GM23248 (cell line): ENCODE measurements at regions not wholly inside any gene's neighbourhood (a gene's known extent, or its start where the extent isn't known, plus 50 kb on each side); places are given as distances from the start of the nearest gene placed in this dataset.

Experiments
- DNase-seq: peaks from one replicate; pipeline ENCODE4 v3.0.0-alpha.2; 2015
- H2AFZ ChIP-seq: fragments of 200-600 bp; sonication (generic); 2 replicates; pipeline ENCODE4 v1.6.1; 2016; ENCODE audit warnings: antibody characterized with exemption
- H3F3A ChIP-seq: fragments of 200-600 bp; sonication (generic); 2 replicates; pipeline ENCODE4 v1.6.1; 2016; ENCODE audit warnings: mild to moderate bottlenecking, antibody characterized with exemption, mixed run types; ENCODE audit not compliant: insufficient read depth
- H3K27ac ChIP-seq: fragments of 200-600 bp; sonication (generic); 2 replicates; pipeline ENCODE4 v1.5.1; 2016; ENCODE audit warnings: mild to moderate bottlenecking
- H3K27me3 ChIP-seq: fragments of 200-600 bp; sonication (generic); replicated peaks from 2 replicates; pipeline ENCODE4 v1.6.1; 2016; ENCODE audit warnings: mild to moderate bottlenecking; ENCODE audit not compliant: insufficient read depth
- H3K36me3 ChIP-seq: fragments of 200-600 bp; sonication (generic); 2 replicates; pipeline ENCODE4 v1.6.1; 2016; ENCODE audit warnings: low read depth, mild to moderate bottlenecking
- H3K4me1 ChIP-seq: fragments of 200-600 bp; sonication (generic); 2 replicates; pipeline ENCODE4 v1.6.1; 2016; ENCODE audit warnings: mild to moderate bottlenecking; ENCODE audit not compliant: insufficient read depth
- H3K4me2 ChIP-seq: fragments of 200-600 bp; sonication (generic); one replicate; pipeline ENCODE4 v1.6.1; 2016; ENCODE audit warnings: mild to moderate bottlenecking; ENCODE audit not compliant: unreplicated experiment
- H3K4me3 ChIP-seq: fragments of 200-600 bp; sonication (generic); 2 replicates; pipeline ENCODE4 v1.5.1; 2016; ENCODE audit warnings: mild to moderate bottlenecking
- H3K79me2 ChIP-seq: fragments of 200-600 bp; sonication (generic); 2 replicates; pipeline ENCODE4 v1.6.1; 2016; ENCODE audit warnings: mild to moderate bottlenecking; ENCODE audit not compliant: insufficient read depth
- H3K9ac ChIP-seq: fragments of 200-600 bp; sonication (generic); 2 replicates; pipeline ENCODE4 v1.6.1; 2016; ENCODE audit warnings: mild to moderate bottlenecking
- H3K9me2 ChIP-seq: fragments of 200-600 bp; sonication (generic); 2 replicates; pipeline ENCODE4 v1.6.1; 2016; ENCODE audit warnings: mixed run types, mild to moderate bottlenecking, moderate library complexity; ENCODE audit not compliant: insufficient read depth
- H3K9me3 ChIP-seq: fragments of 200-600 bp; sonication (generic); one replicate; pipeline ENCODE4 v1.6.1; 2017; ENCODE audit warnings: low read depth
- H4K20me1 ChIP-seq: fragments of 200-600 bp; sonication (generic); 2 replicates; pipeline ENCODE4 v1.6.0; 2016; ENCODE audit not compliant: insufficient read depth
- EZH2 ChIP-seq: fragments of 200-600 bp; sonication (generic); IDR thresholded peaks from 2 replicates; pipeline ENCODE4 v1.6.1; 2018; ENCODE audit warnings: antibody characterized with exemption, mild to moderate bottlenecking; ENCODE audit not compliant: insufficient read depth, poor library complexity, severe bottlenecking
- EZH2phosphoT487 ChIP-seq: fragments of 200-600 bp; sonication (generic); IDR thresholded peaks from 2 replicates; pipeline ENCODE4 v1.6.1; 2018; ENCODE audit warnings: antibody characterized with exemption, moderate library complexity, mild to moderate bottlenecking, low read depth; ENCODE audit not compliant: insufficient read depth
- WGBS, 2 experiments: methylation state at CpG; one replicate each; pipeline ENCODE4 v1.1.6; 2015 to 2017; ENCODE audit warnings: low lambda C conversion rate in 2 of 2, low coverage in 1 of 2; ENCODE audit errors: missing lambda C conversion rate in 2 of 2; 5-methylcytosine and 5-hydroxymethylcytosine counted together
- in situ Hi-C: fragments of 300-500 bp; cut with MboI; formaldehyde crosslinking; loops from 2 replicates; pipeline ENCODE4 v1.15.0; 2020

- Histone ChIP-seq H3K9ac (no peak overlapping the region), H4K20me1 (no peaks in the 10 kb centered on the region), H3K9me2 (no peaks in the 10 kb centered on the region), H2AFZ (no peak overlapping the region), H3K27me3 (no peaks in the 10 kb centered on the region), H3K4me1 (no peaks in the 10 kb centered on the region), H3K9me3 (no peaks in the 10 kb centered on the region), H3K79me2 (no peaks in the 10 kb centered on the region), H3K36me3 (no peaks in the 10 kb centered on the region), H3K4me3 (no peak overlapping the region), H3K4me2 (no peak overlapping the region), H3K27ac (no peak overlapping the region), H3F3A (no peaks in the 10 kb centered on the region)
- TF ChIP-seq EZH2 (no peak), EZH2phosphoT487 (no peak)
- no peak for DNase-seq
- WGBS, 2 experiments, result 22 to 27% methylated on average over 2 of the region's 2 CpGs
- in situ Hi-C loops, result no loop called here
These were observed 64.8 kb upstream of the CLSTN2 start for GRCh38 chr3:139870000-139870675.

DNA sequence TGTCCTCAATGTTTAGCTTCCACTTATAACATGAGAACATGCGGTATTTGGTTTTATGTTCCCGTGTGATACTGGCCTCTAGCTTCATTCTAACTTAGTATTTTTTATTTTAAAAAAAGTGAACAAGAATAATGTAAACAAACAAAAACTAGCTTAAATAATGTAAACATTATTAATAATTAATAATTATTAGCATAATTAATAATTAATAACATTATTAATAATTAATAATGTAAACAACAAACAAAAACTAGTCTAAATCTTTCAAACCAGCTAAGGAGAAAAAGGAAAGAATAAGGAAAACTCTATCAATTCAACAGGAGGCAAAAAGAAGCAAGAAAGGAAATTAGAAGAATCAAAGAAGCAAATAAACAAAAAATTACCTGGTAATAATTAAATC lies 66.2 kb upstream of the CLSTN2 start:
- Histone ChIP-seq H3K9me3 (no peaks in the 10 kb centered on the region), H3K36me3 (no peaks in the 10 kb centered on the region), H3K4me2 (no peak overlapping the region), H3K9ac (no peak overlapping the region), H3K27me3 (no peaks in the 10 kb centered on the region), H3K4me3 (no peak overlapping the region), H3K9me2 (no peaks in the 10 kb centered on the region), H3F3A (no peaks in the 10 kb centered on the region), H2AFZ (no peak overlapping the region), H3K27ac (no peak overlapping the region), H4K20me1 (no peaks in the 10 kb centered on the region), H3K4me1 (no peaks in the 10 kb centered on the region), H3K79me2 (no peaks in the 10 kb centered on the region)
- DNase-seq, result no peak
- in situ Hi-C loops, result no loop called here
- no peak for TF ChIP-seq EZH2
- no peak for TF ChIP-seq EZH2phosphoT487
- WGBS, 2 experiments, result 90 to 91% methylated on average over 2 of the region's 2 CpGs

DNA sequence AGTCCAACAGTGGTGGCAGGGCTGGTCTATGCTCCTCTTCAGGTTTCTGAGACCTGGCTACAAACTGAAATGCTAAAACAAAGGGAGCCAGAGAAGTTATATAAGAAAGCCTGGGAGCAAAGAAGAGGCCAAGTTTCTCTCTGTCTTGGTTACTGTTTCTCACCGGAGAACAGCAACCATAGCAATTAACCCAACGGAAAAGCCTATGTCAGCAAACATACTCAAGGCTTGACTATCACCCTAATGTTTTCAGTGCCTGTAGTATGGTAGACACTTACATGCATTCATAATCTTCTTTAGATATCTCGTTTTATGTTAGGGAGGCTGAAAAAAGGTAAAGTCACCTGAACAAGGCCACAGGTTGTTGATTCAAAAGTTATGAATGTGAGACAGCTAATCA lies 86.3 kb upstream of the CLSTN2 start:
- Histone ChIP-seq H3K4me2 (no peak overlapping the region), H3K9me2 (no peaks in the 10 kb centered on the region), H3K27me3 (no peaks in the 10 kb centered on the region), H2AFZ (no peak overlapping the region), H3K4me3 (no peak overlapping the region), H3K4me1 (no peaks in the 10 kb centered on the region), H3K36me3 (no peaks in the 10 kb centered on the region), H3K9me3 (no peaks in the 10 kb centered on the region), H3K27ac (no peak overlapping the region), H3K79me2 (no peaks in the 10 kb centered on the region), H4K20me1 (no peaks in the 10 kb centered on the region), H3F3A (no peaks in the 10 kb centered on the region), H3K9ac (no peak overlapping the region)
- TF ChIP-seq EZH2 (no peak), EZH2phosphoT487 (no peak)
- DNase-seq, result no peak
- WGBS, 2 experiments, result 21% methylated on average over 3 of the region's 3 CpGs
- in situ Hi-C loops, result no loop called here

DNA sequence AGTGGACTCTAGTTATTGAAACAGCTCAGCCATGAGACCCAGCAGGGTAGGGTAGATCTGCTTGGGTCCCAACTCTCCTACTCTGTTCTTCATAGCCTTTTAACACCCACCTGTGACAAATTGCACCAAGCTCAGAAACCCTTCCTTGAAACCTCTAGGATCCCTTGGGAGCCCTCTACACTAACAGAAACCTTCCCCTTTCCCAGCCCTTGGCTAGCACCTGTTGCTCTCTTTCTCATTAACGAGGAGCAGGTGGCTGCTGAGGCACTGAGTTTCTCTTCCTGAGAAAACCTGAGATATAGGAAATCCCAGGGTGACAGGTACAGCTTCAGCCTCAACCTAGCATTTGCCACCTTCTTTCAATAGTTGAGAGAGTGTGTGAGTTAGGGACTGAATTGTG lies 88.3 kb upstream of the CLSTN2 start:
- Histone ChIP-seq H3K27me3 (no peaks in the 10 kb centered on the region), H3K9ac (no peak overlapping the region), H3K4me1 (no peaks in the 10 kb centered on the region), H2AFZ (no peak overlapping the region), H3K4me3 (no peak overlapping the region), H3K9me3 (no peaks in the 10 kb centered on the region), H3K27ac (no peak overlapping the region), H3K9me2 (no peaks in the 10 kb centered on the region), H3K4me2 (no peak overlapping the region), H3F3A (no peaks in the 10 kb centered on the region), H3K36me3 (no peaks in the 10 kb centered on the region), H4K20me1 (no peaks in the 10 kb centered on the region), H3K79me2 (no peaks in the 10 kb centered on the region)
- no peak for DNase-seq
- in situ Hi-C loops, result no loop called here
- TF ChIP-seq EZH2phosphoT487 (no peak), EZH2 (no peak)
- 0 to 4% methylated on average over 1 of the region's 1 CpG for WGBS, 2 experiments

GRCh38 chr3:139839659-139840058 lies 95.3 kb upstream of the CLSTN2 start:
- no peaks in the 10 kb centered on the region for H3K9me2 ChIP-seq
- WGBS, 2 experiments, result 7 to 17% methylated on average over 3 of the region's 3 CpGs
- DNase-seq, result no peak
- H3K36me3 ChIP-seq, result no peaks in the 10 kb centered on the region
- no peaks in the 10 kb centered on the region for H3K4me1 ChIP-seq
- H4K20me1 ChIP-seq, result no peaks in the 10 kb centered on the region
- H3K27me3 ChIP-seq, result no peaks in the 10 kb centered on the region
- TF ChIP-seq EZH2phosphoT487, result no peak
- TF ChIP-seq EZH2, result no peak
- H3F3A ChIP-seq, result no peaks in the 10 kb centered on the region
- H3K9me3 ChIP-seq, result no peaks in the 10 kb centered on the region
- in situ Hi-C loops, result no loop called here
- H2AFZ ChIP-seq, result no peak overlapping the region
- no peak overlapping the region for H3K4me3 ChIP-seq
- no peak overlapping the region for H3K9ac ChIP-seq
- no peak overlapping the region for H3K4me2 ChIP-seq
- H3K27ac ChIP-seq, result no peak overlapping the region
- H3K79me2 ChIP-seq, result no peaks in the 10 kb centered on the region
